Bronchial epithelial cell (primary cell): ENCODE measurements at regions not wholly inside any gene's neighbourhood (a gene's known extent, or its start where the extent isn't known, plus 50 kb on each side); places are given as distances from the start of the nearest gene placed in this dataset.

Experiments
- DNase-seq: peaks from one replicate; pipeline ENCODE4 v3.0.0-alpha.2; 2010; ENCODE audit warnings: low read depth
- FAIRE-seq: peaks from 2 replicates; lab custom pipeline; 2011; peaks lifted over from hg19 to GRCh38; lab: Jason Lieb, UNC
- H3K27me3 ChIP-seq: 2 replicates; pipeline ENCODE4 v1.5.1; 2011; ENCODE audit warnings: low read length; ENCODE audit not compliant: control insufficient read depth, insufficient read depth
- H3K36me3 ChIP-seq: 2 replicates; pipeline ENCODE4 v1.5.1; 2011; ENCODE audit warnings: low read length; ENCODE audit not compliant: control insufficient read depth, insufficient read depth
- H3K4me3 ChIP-seq: 2 replicates; pipeline ENCODE4 v1.5.1; 2011; ENCODE audit warnings: mild to moderate bottlenecking, low read depth, low read length, control low read depth
- TF ChIP-seq, protein P1 (sequence below): IDR thresholded peaks from 2 replicates; pipeline ENCODE4 v1.5.1; 2011; ENCODE audit warnings: mild to moderate bottlenecking, moderate library complexity, low read length, control low read depth, inconsistent platforms; ENCODE audit not compliant: insufficient read depth, severe bottlenecking

DNA sequence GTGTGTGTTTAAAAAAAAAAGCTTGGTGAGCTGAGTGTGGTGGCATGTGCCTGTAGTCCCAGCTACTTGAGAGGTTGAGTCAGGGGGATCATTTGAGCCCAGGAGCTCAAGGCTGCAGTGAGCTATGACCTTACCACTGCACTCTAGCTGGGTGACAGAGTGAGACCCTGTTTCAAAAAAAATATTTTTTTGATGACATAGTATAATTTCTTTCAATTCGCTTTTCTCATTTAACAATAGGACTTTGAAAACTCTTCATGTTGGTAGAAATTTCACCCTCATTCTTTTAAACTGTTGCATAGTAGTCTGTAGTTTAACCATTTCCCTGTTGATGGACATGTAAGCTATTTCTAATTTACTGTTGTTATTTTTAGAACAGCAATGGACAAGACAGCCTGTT lies 55.7 kb upstream of the EXOC6 start:
- Histone ChIP-seq H3K36me3 (no peaks in the 10 kb centered on the region), H3K4me3 (no peak overlapping the region), H3K27me3 (peaks cover 2% of the 10 kb centered on the region)
- DNase-seq (no peak), FAIRE-seq (no peak)
- TF ChIP-seq, protein P1, sequence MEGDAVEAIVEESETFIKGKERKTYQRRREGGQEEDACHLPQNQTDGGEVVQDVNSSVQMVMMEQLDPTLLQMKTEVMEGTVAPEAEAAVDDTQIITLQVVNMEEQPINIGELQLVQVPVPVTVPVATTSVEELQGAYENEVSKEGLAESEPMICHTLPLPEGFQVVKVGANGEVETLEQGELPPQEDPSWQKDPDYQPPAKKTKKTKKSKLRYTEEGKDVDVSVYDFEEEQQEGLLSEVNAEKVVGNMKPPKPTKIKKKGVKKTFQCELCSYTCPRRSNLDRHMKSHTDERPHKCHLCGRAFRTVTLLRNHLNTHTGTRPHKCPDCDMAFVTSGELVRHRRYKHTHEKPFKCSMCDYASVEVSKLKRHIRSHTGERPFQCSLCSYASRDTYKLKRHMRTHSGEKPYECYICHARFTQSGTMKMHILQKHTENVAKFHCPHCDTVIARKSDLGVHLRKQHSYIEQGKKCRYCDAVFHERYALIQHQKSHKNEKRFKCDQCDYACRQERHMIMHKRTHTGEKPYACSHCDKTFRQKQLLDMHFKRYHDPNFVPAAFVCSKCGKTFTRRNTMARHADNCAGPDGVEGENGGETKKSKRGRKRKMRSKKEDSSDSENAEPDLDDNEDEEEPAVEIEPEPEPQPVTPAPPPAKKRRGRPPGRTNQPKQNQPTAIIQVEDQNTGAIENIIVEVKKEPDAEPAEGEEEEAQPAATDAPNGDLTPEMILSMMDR, result no peak
